ENCODE measurements at regions not wholly inside any gene's neighbourhood (a gene's known extent, or its start where the extent isn't known, plus 50 kb on each side); places are given as distances from the start of the nearest gene placed in this dataset.

DNA sequence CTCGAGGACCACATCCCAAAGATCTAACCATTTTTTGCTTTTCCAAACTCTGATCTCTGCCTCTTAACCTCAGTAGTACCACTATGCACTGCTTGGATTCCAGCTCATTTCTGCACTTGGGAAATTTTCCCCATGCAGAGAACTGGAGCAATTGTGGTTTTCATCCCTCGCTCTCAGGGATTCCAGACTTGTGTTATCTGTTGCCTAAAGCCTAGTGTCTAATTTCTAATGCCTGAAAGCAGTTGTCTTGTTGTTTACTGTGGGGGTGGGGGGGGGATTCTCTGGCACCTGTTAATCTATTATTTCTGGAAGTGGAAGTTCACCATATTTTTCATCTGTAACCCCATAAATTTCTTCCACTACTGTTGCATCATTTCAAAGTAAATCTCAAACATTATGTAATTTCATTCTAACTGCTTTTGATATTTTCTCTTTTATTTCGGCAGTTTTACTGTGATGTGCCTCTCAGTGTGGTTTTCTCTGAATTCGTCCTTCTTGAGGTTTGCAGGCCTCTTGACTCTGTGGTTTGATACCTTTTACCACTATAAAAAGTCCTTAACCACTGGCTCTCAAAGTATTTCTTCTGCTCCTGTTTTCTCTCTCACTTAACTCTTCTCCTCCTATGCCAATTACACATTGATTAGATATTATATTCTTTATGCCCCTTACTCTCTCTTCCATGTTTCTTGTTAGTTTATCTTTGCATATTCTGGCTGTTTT, 205.6 kb upstream of the EOLA2 start:
- TF ChIP-seq, protein P1, sequence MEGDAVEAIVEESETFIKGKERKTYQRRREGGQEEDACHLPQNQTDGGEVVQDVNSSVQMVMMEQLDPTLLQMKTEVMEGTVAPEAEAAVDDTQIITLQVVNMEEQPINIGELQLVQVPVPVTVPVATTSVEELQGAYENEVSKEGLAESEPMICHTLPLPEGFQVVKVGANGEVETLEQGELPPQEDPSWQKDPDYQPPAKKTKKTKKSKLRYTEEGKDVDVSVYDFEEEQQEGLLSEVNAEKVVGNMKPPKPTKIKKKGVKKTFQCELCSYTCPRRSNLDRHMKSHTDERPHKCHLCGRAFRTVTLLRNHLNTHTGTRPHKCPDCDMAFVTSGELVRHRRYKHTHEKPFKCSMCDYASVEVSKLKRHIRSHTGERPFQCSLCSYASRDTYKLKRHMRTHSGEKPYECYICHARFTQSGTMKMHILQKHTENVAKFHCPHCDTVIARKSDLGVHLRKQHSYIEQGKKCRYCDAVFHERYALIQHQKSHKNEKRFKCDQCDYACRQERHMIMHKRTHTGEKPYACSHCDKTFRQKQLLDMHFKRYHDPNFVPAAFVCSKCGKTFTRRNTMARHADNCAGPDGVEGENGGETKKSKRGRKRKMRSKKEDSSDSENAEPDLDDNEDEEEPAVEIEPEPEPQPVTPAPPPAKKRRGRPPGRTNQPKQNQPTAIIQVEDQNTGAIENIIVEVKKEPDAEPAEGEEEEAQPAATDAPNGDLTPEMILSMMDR (IDR thresholded peaks at IDR 0.05; ENCODE audit: low read depth, low read length, missing control alignments), result no peak
- no peak for DNase-seq (ENCODE audit: low read depth)
- no peak overlapping the region for H3K4me3 ChIP-seq (ENCODE audit: low read depth, low read length)

DNA sequence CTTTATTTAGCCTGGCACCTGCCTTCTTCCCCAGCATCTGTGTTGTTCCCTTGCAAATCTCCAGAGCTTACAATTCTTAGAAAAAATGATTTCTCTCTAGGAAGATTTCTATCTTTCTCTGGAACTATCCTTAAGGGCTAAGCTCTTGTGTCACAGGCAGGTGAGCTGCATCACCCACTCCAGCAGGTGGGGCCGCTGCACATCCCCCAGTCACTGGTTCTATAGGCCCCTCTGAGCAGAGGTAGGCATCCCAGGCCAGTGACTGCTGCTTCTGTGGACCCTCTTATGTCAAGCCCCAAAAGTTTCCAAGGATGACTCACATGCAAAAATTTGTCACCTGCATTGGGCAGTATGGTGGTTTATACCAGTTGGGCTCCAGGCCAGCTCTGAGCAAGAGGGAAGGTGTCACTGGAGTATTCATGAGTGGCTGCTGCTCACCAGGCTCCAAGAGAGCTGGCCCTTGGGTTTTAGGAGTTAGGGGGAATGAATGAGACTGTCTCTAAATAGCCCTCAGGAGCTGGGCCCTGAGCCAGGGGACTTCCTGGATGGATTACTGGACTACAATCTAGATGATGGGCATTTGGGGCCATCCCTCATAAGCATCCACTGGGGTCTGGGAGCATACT, 208.1 kb upstream of the EOLA2 start:
- TF ChIP-seq, protein P1 (IDR thresholded peaks at IDR 0.05; ENCODE audit: low read depth, low read length, missing control alignments), result no peak
- no peak overlapping the region for H3K4me3 ChIP-seq (ENCODE audit: low read depth, low read length)
- DNase-seq (ENCODE audit: low read depth), result no peak

DNA sequence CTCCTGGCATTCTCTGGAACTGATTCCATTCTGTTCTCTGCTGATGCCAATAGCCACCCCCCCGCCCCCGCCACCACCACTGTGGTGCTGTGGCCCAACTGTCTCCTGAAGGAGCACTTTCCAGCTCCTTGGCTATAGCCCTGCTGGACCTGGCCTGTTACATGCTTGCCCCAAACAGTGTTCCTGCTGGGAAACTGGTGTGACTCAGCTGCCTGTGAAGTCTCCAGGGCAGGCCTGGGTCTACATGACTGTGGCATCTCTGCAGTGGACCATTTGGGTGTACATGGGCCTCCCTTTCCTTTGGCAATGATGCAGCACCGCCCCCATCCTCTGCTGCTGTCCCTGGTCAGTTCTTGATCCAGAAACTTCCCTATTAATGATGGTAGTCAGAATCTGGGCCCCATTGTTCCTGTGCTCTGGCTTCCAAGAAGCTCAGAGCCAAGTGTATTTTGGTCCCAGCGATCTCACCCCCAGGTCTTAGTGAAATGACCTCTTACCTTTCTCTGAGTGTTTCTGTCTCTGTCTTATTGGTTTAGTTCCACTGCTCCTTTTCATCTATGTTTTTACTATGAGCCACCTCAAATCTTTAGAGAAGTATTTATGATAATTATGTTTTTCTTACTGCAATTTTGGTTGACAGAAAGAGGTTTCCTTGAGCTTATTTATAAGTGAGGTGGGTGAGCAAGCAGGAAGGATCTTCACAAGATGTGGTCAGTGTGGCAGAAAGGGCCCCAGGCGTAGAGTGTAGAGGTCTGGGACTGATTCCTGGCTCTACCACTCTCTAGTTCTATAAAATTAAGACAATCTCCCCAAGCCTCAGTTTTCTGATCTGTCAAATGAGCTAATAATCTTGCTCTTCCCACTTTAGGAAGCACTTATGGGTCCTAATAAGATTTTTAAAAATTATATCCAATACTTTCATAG, 210.7 kb upstream of the EOLA2 start:
- no peak overlapping the region for H3K4me3 ChIP-seq (ENCODE audit: low read depth, low read length)
- no peak for DNase-seq (ENCODE audit: low read depth)
- TF ChIP-seq, protein P1 (IDR thresholded peaks at IDR 0.05; ENCODE audit: low read depth, low read length, missing control alignments), result no peak

DNA sequence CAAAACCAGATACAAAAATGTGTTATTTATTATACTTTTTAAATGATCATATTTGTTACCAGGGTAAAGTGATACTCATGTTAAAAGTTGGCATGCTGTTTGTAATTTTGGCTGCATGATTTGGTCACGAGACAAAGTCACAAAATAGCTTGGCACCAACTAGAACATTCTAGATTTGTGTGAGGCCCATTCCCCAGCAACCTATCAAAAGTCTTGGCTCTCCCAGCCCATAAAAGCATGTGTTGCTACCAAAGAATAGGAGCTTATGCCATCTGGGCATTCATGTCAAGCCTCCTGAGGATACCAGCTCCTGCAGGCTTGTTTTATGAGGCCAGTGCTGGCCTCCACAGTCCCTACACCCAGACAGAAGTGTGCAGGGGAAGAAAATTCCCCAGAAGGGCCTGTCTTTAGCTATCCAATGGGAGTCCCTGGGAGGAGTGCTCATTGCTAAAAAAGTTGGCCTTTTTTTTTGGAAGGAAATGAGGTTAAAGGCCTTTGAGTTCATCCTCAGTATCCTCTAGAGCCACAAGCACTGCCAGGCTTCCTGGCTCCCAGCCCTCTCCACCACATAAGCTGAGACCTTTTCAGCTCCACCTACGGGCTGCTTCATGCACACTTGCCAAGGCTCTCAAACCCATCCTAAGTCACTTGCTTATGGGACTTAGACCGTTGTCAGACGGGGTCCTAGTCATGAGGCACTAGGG, 211.9 kb upstream of the EOLA2 start:
- no peak overlapping the region for H3K4me3 ChIP-seq (ENCODE audit: low read depth, low read length)
- TF ChIP-seq, protein P1 (IDR thresholded peaks at IDR 0.05; ENCODE audit: low read depth, low read length, missing control alignments), result no peak
- no peak for DNase-seq (ENCODE audit: low read depth)

DNA sequence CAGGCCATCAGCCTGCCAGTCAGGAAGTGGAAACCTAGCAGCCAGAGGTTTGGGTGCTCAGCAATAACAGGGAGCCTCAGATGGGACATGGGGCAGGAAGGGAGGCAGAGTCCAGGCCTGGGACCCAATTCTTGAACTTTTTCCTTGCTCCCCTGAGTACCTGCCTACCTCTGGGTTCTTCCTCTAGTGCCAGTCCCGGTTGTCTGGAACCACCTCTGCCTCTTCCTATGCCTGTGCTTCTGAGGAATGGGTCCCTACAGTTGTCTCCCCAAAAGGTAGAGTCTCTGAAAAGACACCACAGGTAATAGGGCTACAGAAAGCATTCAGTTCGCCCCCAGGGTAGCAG, 212.4 kb upstream of the MAMLD1 start:
- DNase-seq (ENCODE audit: low read depth), result no peak

DNA sequence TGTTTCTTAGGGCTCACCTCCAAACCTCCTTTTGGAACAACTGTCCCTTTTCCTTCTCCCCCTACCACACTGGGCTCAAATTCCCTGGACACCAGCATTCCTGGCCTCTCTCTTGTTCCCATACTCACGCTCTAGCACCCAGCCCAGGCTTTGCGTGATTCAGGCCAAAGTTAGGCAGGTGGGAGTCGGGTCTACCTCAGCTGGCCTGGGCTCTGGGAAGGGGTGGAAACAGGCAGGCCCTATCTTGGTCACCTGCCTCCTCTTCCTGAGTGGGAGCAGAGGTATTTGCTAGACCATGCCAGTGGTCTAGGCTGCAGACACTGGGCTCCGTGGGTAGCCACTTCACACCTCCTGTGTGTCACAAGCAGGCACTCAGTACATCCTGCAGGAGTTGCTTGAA, 211.1 kb upstream of the MAMLD1 start:
- TF ChIP-seq, protein P1 (IDR thresholded peaks at IDR 0.05; ENCODE audit: low read depth, low read length, missing control alignments), result no peak
- no peak for DNase-seq (ENCODE audit: low read depth)
- H3K4me3 ChIP-seq (ENCODE audit: low read depth, low read length), result no peak overlapping the region

More for the DNA sequence above, 212.4 kb upstream of the MAMLD1 start:
- TF ChIP-seq, protein P1 (IDR thresholded peaks at IDR 0.05; ENCODE audit: low read depth, low read length, missing control alignments), result no peak
- no peak overlapping the region for H3K4me3 ChIP-seq (ENCODE audit: low read depth, low read length)

All from GM12864 (cell line).